GM18870 (cell line): ENCODE measurements at regions not wholly inside any gene's neighbourhood (a gene's known extent, or its start where the extent isn't known, plus 50 kb on each side); places are given as distances from the start of the nearest gene placed in this dataset.

ENCODE experiments used
- ATAC-seq: cut with Tn5 transposase; IDR thresholded peaks from one replicate; pipeline ENCODE4 v1.9.1; 2021; ENCODE audit warnings: moderate library complexity; ENCODE audit not compliant: unreplicated experiment

DNA sequence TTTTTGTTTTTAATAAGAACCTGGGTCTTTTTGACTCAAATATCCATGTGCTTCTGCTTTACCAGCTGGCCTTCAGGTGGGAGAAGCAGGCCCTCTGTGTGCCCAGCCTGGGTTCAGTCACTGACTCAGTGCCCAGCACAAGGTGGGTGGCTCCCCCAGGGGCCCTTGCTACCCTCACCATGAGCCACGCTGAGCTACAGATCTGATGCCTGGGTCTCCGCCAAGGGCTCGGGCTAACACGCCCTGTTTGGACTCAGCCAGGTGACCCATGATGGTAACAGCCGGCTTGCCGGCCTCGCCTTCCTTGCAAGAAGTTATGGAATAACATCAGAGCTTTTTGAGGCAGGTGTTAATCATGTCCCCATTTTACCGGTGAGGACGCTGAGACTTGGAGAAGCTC, 109.5 kb upstream of the NLRP1 start:
- no peak for ATAC-seq

DNA sequence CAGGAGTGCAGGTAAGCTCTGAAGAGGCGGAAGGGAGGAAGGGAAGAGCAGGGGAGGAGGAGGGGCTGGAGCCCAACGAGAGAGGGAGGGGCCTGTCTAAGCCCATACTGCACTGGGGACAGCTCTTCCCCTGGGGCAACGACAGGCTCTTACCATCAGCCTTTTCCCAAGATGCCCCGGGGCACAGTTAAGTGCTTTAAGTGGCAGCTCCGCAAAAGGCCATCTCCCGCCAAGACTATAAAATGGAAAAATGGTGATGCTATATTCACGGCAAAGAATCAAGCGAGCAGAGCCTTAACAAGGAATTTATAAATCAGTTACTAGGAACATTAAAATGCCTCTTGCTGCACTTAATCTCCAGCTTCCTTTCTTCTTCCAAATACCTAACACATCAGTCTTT, 110.2 kb upstream of the NLRP1 start:
- ATAC-seq, result no peak

GRCh38 chr17:5695480-5695879, 111.2 kb upstream of the NLRP1 start:
- ATAC-seq, result no peak

DNA sequence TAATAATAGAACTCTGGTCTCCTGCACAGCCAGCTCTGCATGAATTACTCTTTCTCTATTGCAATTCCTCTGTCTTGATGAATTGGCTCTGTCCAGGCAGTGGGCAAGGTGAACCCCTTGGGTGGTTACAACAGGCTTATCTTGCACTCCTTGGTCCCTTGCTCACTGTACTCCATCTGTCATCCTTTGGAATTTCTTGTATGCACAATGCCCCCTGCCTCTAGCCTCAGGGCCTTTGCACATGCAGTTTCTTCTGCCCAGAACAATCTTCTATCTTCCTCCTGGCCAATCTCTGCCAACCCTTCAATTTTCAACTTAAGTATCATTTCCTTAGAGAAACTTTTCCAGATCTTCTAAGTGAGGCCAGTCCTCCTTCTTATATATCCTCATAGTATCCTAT, 114.7 kb upstream of the NLRP1 start:
- ATAC-seq, result no peak

DNA sequence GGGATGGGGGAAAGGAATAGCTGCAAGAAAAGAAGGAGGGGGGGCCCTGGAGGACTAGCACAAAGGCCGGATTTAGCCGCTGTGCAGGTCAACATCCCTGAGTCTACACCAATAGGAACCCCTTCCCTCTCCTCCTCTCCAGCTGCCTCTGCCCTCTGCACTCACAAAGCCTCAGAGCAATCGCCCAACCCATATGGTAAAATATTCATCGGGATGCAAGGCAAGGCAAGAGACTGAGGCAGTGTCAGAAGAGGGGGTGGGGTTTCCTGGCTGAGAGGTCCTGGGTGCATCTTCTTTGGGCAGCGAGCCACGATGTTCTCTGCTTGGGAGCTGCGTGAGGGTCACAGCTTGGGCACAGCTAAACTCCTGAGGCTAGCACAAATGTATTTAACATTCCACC, 115.5 kb upstream of the NLRP1 start:
- no peak for ATAC-seq

- ATAC-seq, result no peak
These were observed 116.4 kb upstream of the NLRP1 start for GRCh38 chr17:5700745-5701144.

DNA sequence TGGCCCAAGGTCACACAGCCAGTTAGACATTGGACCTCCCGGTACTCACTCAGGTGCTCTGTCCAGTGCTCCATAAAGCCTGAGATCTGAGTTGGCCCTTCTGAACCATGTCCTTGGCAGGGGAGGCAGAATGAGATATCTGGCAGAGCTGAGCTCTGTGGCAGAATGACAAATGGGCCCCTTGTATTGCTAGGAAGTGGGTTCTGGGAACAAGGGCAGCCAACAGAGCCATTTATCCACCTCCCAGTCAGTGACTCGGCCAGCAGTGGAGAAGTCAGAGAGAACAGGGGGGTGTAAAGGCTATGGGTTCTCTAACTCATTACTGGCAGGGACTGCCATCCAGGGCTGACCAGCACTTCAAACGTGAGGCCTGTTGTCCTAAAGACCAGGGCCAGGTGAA, 117.1 kb upstream of the NLRP1 start:
- ATAC-seq, result no peak

- ATAC-seq, result no peak
These were observed 118.7 kb upstream of the NLRP1 start for GRCh38 chr17:5702951-5703510.

GRCh38 chr17:5703736-5704135, 119.4 kb upstream of the NLRP1 start:
- no peak for ATAC-seq

- no peak for ATAC-seq
These were observed 121.0 kb upstream of the NLRP1 start for GRCh38 chr17:5705081-5705875.

DNA sequence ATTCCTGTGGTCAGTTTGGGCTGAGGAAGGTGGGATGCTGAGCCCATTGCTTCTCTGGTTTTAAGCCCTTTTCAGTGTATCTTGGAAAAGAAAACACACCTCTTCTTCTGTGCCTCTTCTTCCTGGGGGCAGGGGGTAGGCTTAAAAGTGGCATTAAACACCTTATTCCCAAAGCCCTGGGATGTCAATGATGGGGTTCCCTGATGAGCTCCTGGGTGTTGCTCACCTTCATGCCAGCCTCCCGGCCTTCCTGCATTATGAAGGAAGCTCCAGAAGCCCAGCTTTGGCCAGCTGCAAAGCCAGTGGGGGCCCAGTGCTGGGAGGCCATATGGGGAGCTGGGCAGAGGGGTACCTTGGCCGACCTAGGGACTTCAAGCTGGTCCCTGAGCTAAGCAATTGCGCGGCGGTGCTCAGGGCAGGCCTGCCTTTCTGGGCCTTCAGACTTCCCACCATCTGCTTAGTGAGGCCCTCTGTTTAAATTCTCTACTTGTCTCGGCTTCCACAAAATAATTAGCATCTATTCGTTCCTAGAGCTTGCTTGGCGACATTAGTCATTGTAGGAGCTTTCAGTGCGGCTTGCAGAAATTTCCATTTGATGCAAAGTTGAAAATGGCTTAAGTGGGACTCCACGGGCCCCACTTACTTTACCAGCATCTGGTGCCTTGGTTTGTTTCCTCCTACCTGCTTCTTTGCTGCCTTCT, 121.7 kb upstream of the NLRP1 start:
- ATAC-seq, result no peak

DNA sequence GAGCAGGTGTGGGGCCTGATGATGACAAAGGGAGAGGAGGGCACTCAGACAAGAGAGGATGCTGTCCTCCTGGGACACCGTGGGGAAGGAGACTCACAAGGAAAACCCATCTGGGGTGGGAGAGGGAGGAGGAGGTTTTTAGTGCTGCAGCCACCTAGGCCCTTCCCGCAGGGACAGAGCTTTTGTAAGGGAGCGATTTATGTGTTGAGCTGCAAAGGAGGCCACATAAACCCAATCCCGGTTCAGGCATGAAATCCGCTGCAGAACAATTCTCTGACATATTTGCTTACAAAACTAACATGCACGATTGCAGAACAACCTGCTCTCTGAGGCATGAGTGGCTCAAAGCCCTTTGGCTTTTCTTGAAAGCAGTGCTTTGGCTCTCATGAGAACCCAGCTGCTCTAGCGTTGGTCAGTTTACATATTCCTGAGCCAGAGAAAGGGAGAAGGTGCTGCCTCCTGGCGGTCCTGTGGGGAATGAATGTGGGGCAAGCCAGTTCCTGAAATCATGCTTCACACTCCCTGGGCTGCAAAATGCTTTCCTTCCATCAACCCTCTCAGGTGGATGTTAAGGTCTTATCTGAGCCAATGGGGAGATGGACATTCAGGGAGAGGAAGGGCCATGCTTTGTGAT, 122.4 kb upstream of the NLRP1 start:
- ATAC-seq, result no peak

GRCh38 chr17:5707482-5707881, 123.2 kb upstream of the NLRP1 start:
- no peak for ATAC-seq

DNA sequence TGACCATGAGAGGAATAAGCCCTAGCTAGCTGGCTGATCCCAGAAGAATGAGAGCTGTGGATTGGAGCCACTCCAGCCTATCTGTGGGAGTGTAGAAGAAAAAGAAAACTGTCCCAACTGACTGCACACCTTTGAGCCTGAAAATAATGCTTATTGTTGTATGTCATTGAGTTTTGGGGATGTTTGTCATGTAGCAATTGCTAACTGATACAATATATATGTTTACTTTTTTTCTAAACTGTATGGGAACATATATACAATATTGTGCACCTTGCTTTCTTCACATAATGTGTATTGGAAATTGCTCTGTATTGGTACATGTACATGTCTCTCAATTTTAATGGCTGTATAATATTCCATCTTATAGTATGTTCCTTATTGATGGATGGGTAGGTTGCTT, 124.0 kb upstream of the NLRP1 start:
- no peak for ATAC-seq

DNA sequence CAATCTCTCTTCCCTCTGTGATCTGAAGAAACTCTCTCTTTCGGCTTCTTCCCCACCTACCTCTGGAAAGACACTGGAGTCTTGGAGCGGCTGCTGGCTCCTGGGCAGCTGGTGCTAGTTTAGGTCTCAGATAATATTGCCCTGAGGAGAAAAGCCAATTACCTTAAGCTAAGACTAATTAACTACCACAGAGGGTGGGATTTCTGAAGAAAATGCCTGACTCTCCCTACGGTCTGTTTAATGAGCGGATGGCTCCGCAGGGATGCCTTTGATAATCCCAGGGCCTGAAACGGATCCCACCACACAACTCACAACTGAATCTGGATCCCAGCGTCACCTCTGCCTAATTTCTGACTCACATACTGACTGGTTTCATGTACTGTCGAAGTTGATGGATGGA, 127.0 kb upstream of the NLRP1 start:
- no peak for ATAC-seq

- no peak for ATAC-seq
These were observed 130.7 kb upstream of the NLRP1 start for GRCh38 chr17:5714993-5715392.

DNA sequence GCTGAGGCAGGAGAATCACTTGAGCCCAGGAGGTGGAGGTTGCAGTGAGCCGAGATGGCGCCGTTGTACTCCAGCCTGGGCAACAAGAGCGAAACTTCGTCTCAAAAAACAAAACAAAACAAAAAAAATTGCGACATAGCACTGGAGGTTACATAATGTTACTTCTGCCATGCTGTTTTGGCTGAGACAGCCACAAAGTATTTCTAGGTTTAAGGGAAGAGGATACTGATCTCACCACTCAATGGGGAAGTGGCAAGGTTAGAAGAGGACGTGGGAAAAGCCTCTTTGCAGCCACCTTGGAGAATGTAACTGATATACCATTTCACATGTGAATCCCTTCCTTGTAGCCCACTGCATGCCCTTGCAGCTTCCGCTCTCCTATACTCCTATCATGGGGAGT, 131.2 kb upstream of the NLRP1 start:
- no peak for ATAC-seq

- ATAC-seq, result no peak
These were observed 134.4 kb upstream of the NLRP1 start for GRCh38 chr17:5718726-5719125.

- no peak for ATAC-seq
These were observed 135.7 kb upstream of the NLRP1 start for GRCh38 chr17:5719976-5720375.

- no peak for ATAC-seq
These were observed 146.1 kb upstream of the NLRP1 start for GRCh38 chr17:5730373-5730772.

- ATAC-seq, result no peak
These were observed 156.6 kb upstream of the NLRP1 start for GRCh38 chr17:5740937-5741336.

GRCh38 chr17:5741810-5742209, 157.5 kb upstream of the NLRP1 start:
- ATAC-seq, result no peak
